BJ (cell line): ENCODE measurements at regions not wholly inside any gene's neighbourhood (a gene's known extent, or its start where the extent isn't known, plus 50 kb on each side); places are given as distances from the start of the nearest gene placed in this dataset.
"Not testable (repeated sequence)": the region's sequence is repeated elsewhere in the genome, so short reads cannot be mapped to it uniquely, and the experiment has no call there.

ENCODE experiments used
- CTCF ChIA-PET: fragments of 350-600 bp; formaldehyde crosslinking; extraction: SDS; loops from one replicate; lab custom pipeline; 2021; ENCODE audit warnings: antibody characterized with exemption, inconsistent platforms; lab: Yijun Ruan, JAX
- POLR2A ChIA-PET: fragments of 300-600 bp; sonication (Branson Sonifier 250); formaldehyde crosslinking; extraction: SDS; loops from one replicate; lab custom pipeline; 2021; ENCODE audit warnings: antibody characterized with exemption; lab: Charles Lee
- DNase-seq: peaks from one replicate; pipeline ENCODE4 v3.0.0-alpha.2; 2011; ENCODE audit warnings: low read depth
- H3K27me3 ChIP-seq: 2 replicates; pipeline ENCODE4 v1.6.0; 2011; ENCODE audit warnings: low read length; ENCODE audit not compliant: control insufficient read depth, insufficient read depth
- H3K36me3 ChIP-seq: 2 replicates; pipeline ENCODE4 v1.5.1; 2011; ENCODE audit warnings: low read length; ENCODE audit not compliant: control insufficient read depth, insufficient read depth
- H3K4me3 ChIP-seq: 2 replicates; pipeline ENCODE4 v1.5.1; 2011; ENCODE audit warnings: low read depth, mild to moderate bottlenecking, control low read depth, low read length
- TF ChIP-seq, protein P1 (sequence below): IDR thresholded peaks from 2 replicates; pipeline ENCODE4 v1.5.1; 2011; ENCODE audit warnings: low read depth, mild to moderate bottlenecking, control low read depth, inconsistent platforms, low read length, moderate library complexity; ENCODE audit not compliant: insufficient read depth

DNA sequence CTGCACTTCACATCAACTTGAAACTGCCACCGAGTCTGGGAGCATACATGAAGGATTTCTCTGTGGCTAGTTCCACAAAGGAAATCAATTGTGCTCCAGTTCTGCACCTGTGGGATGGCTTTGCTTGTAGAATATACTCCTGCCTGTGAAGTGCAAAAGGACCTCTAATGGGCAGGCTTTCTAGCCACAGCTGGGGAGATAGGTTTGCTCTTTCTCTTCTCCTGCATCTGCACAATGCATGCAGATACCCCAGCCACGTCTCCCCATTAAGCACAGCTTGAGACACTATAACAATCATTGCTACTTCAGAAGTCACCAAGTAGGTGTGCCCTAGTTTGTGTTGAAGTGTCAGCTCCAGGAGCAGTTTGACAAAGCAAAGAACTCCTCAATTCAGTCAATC is 364.6 kb downstream of the ZIC3 start:
- H3K27me3 ChIP-seq, result no peaks in the 10 kb centered on the region
- POLR2A ChIA-PET, result no interaction called here
- no peaks in the 10 kb centered on the region for H3K36me3 ChIP-seq
- TF ChIP-seq, protein P1, sequence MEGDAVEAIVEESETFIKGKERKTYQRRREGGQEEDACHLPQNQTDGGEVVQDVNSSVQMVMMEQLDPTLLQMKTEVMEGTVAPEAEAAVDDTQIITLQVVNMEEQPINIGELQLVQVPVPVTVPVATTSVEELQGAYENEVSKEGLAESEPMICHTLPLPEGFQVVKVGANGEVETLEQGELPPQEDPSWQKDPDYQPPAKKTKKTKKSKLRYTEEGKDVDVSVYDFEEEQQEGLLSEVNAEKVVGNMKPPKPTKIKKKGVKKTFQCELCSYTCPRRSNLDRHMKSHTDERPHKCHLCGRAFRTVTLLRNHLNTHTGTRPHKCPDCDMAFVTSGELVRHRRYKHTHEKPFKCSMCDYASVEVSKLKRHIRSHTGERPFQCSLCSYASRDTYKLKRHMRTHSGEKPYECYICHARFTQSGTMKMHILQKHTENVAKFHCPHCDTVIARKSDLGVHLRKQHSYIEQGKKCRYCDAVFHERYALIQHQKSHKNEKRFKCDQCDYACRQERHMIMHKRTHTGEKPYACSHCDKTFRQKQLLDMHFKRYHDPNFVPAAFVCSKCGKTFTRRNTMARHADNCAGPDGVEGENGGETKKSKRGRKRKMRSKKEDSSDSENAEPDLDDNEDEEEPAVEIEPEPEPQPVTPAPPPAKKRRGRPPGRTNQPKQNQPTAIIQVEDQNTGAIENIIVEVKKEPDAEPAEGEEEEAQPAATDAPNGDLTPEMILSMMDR, result no peak
- no peak for DNase-seq
- H3K4me3 ChIP-seq, result no peak overlapping the region
- CTCF ChIA-PET, result no interaction called here

DNA sequence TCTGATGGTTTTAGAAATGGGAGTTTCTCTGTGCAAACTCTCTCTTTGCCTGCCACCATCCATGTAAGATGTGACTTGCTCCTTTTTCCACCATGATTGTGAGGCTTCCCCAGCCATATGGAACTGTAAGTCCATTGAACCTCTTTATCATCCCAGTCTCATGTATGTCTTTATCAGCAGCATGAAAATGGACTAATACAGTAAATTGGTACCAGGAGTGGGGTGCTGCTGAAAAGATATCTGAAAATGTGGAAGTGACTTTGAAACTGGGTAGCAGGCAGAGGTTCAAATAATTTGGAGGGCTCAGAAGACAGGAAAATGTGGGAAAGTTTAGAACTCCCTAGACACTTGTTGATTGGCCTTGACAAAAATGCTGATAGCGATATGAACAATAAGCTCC is 368.3 kb downstream of the ZIC3 start:
- CTCF ChIA-PET, H3K36me3 ChIP-seq, H3K27me3 ChIP-seq, POLR2A ChIA-PET, H3K4me3 ChIP-seq, DNase-seq: not testable (repeated sequence)

DNA sequence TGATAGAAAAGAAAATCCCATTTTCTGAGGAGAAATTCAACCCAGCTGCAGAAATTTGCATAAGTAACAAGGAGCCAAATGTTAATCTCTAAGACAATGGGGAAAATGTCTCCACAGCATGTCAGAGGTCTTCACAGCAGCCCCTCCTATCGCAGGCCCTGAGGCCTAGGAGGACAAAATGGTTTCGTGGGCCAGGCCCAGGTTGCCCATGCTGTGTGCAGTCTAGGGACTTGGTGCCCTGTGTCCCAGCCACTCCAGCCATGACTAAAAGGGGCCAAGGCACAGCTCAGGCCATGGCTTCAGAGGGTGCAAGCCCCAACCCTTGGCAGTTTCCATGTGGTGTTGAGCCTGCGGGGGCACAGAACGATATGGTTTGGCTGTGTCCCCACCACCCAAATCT is 369.0 kb downstream of the ZIC3 start:
- CTCF ChIA-PET, H3K27me3 ChIP-seq, DNase-seq, H3K4me3 ChIP-seq, POLR2A ChIA-PET, H3K36me3 ChIP-seq: not testable (repeated sequence)

DNA sequence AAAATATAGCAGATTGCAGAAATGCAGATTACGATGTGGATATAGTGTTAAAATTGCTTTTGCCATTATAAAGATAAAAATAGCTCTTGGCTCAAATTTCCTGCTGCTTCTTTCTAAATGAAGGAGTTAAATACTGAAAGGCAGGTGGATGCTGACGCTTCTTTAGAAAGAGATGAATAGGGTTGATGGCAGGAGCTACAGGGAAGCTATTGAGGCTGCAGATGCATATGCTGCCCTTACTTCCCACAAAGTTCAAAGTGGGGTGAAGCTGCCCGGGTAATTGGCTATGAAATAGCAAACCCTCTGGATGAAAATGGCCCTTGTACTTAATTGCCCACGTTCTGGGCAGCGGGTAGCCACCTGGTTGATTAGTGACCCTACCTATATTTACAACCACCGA is 379.5 kb downstream of the ZIC3 start:
- ChIA-PET POLR2A (no interaction called here), CTCF (no interaction called here)
- Histone ChIP-seq H3K4me3 (no peak overlapping the region), H3K27me3 (no peaks in the 10 kb centered on the region), H3K36me3 (no peaks in the 10 kb centered on the region)
- TF ChIP-seq, protein P1, result no peak
- no peak for DNase-seq

DNA sequence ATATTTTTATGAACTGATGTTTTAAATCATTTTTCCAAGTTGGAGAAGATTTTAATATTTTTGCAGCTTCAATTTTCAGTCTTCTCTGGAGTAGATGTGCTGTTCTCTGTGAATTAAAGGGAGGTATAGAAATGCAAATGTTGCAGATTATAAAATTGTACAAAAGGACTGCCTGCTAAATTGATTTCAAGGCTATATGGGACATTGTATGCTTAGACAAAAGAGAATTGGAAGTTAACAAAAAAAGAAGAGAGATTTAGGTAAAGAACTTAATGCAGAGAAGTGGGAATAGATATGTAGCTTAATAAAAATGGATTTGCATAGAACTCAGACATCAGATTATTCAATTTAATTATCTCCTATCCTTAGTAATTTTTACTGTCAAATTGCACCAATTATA is 403.3 kb downstream of the ZIC3 start:
- no peaks in the 10 kb centered on the region for H3K27me3 ChIP-seq
- POLR2A ChIA-PET, result no interaction called here
- CTCF ChIA-PET, result no interaction called here
- TF ChIP-seq, protein P1, result no peak
- no peak overlapping the region for H3K4me3 ChIP-seq
- DNase-seq, result no peak
- no peaks in the 10 kb centered on the region for H3K36me3 ChIP-seq

DNA sequence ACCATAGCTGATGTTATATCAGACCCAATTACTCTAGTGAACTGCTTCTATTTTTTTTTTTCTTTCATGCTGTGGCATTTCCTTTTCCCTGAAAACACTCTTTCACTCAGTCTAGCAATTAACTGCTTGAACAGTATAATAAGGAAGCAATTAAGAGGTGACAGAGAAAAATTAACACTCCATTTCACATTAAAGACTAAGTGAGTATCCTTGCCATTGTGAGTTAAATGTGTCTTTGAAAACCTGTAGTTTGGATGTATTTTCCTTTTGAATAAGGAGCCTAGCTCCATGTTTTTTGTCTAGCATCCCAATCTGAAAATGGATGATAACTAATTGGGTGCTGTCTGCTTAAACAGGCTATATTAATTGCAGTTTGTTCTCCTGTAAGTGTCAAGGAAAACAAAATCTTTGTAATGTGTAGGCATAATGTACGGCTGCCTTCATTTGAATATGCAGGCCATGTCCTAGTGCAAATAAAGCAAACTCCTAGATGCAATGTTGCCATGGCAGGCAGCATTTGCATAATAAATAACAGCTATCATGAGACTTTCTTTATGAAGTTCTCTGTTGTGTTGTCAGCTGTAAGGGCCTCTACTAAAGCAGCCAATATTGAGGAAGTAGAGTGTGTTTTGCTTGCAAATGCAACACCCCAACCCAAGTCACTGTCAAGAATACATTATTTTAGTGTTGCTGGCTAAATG is 416.7 kb downstream of the ZIC3 start:
- CTCF ChIA-PET, result no interaction called here

More for the DNA sequence above, 416.7 kb downstream of the ZIC3 start:
- no peak for DNase-seq
- H3K36me3 ChIP-seq, result no peaks in the 10 kb centered on the region
- no peak overlapping the region for H3K4me3 ChIP-seq
- no peaks in the 10 kb centered on the region for H3K27me3 ChIP-seq
- TF ChIP-seq, protein P1, result no peak
- POLR2A ChIA-PET, result no interaction called here
